ENCODE measurements at regions not wholly inside any gene's neighbourhood (a gene's known extent, or its start where the extent isn't known, plus 50 kb on each side); places are given as distances from the start of the nearest gene placed in this dataset.

DNA sequence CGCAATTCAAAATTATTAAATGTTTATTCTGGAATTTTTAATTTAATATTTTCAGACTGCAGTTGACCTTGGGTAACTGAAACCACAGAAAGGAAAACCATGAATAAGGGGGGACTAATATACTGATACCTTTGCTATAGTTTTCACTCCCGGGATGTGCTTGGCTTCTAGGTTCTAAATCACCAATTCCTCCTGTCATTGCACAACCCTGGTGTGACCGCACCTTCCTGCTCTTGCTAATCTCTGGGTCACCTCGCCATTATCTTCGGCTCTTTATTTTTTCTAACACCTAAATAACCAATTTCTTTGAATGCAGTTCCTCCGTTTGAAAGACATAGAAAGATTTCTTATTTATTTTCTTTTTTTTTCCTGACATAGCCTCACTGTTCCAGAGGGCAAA lies 634.5 kb upstream of the GOT2 start:
- BruUV-seq (replicated peaks), result no TSS peak
- in situ Hi-C loops (cut with MboI), result no loop called here
- Histone ChIP-seq H3K4me2 (ENCODE audit: insufficient read depth, low read length) (no peak overlapping the region), H3K27ac (ENCODE audit: extremely low read depth, low read depth, low read length) (no peak overlapping the region), H4K20me1 (replicated peaks; ENCODE audit: control insufficient read depth, insufficient read depth, low read length) (no peaks in the 10 kb centered on the region), H3K9ac (ENCODE audit: insufficient read depth in 1 of 2, low read depth in 2 of 2, low read length in 2 of 2) (no peak overlapping the region), H3K79me2 (ENCODE audit: control insufficient read depth, insufficient read depth, low read length) (no peaks in the 10 kb centered on the region), H3K4me1 (replicated peaks in 1 of 2; ENCODE audit: control insufficient read depth in 2 of 2, insufficient read depth in 2 of 2, low read length in 2 of 2) (no peaks in the 10 kb centered on the region; a peak in 1 of 5 replicates), H3K36me3 (ENCODE audit: control insufficient read depth, insufficient read depth, low read length) (no peaks in the 10 kb centered on the region), H2AFZ (ENCODE audit: low read depth, low read length) (no peak overlapping the region), H3K4me3 (no peak overlapping the region), H3K27me3 (ENCODE audit: control insufficient read depth in 2 of 2, insufficient read depth in 2 of 2, low read length in 2 of 2) (no peaks in the 10 kb centered on the region), H3K9me1 (ENCODE audit: control insufficient read depth, insufficient read depth, low read length) (no peaks in the 10 kb centered on the region), H3K9me3 (replicated peaks; ENCODE audit: control insufficient read depth, insufficient read depth, low read depth, low read length) (no peaks in the 10 kb centered on the region)
- DNase-seq (ENCODE audit: extremely low read depth in 1 of 4, low spot score in 3 of 4), result peak in 1 of 4 experiments; percentile 7
- TF ChIP-seq COPS2 (conservative IDR thresholded peaks at IDR 0.05) (no peak), CEBPG (CRISPR knock-in tag; IDR thresholded peaks at IDR 0.05) (no peak), CEBPG (tag; conservative IDR thresholded peaks at IDR 0.05 in 1 of 2, IDR thresholded peaks at IDR 0.05 in 1 of 2) (peak; percentile 63 to 80), MEIS2 (IDR thresholded peaks at IDR 0.05; ENCODE audit: partially characterized antibody) (peak; percentile 7), CHD1 (IDR thresholded peaks at IDR 0.05; ENCODE audit: low read length) (no peak), ZNF408 (CRISPR knock-in tag; IDR thresholded peaks at IDR 0.05; ENCODE audit: low read depth) (no peak), RCOR1 (IDR thresholded peaks at IDR 0.05; ENCODE audit: borderline replicate concordance in 1 of 2, low read depth in 2 of 2, low read length in 2 of 2) (no peak), POLR2G (IDR thresholded peaks at IDR 0.05; ENCODE audit: low read depth, low read length) (no peak), CEBPB (tag; IDR thresholded peaks at IDR 0.05) (peak; percentile 66)
- TF ChIP-seq, protein P1, sequence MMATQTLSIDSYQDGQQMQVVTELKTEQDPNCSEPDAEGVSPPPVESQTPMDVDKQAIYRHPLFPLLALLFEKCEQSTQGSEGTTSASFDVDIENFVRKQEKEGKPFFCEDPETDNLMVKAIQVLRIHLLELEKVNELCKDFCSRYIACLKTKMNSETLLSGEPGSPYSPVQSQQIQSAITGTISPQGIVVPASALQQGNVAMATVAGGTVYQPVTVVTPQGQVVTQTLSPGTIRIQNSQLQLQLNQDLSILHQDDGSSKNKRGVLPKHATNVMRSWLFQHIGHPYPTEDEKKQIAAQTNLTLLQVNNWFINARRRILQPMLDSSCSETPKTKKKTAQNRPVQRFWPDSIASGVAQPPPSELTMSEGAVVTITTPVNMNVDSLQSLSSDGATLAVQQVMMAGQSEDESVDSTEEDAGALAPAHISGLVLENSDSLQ (IDR thresholded peaks at IDR 0.05), result 0 out of 2 replicates have a peak, but pooled peaks have one; percentile 24
- CTCF ChIA-PET (ENCODE audit: low intra/inter-chr PET ratio), result no interaction called here
- WGBS (ENCODE audit: insufficient coverage, low coverage, missing lambda C conversion rate), result 7% methylated on average over 6 of the region's 6 CpGs
- FAIRE-seq, result no peak
- intact Hi-C loops (cut with micrococcal nuclease), result no loop called here
- no peak for ATAC-seq
- POLR2A ChIA-PET, result no interaction called here
